Lung (tissue), 11 donors: ENCODE measurements at regions not wholly inside any gene's neighbourhood (a gene's known extent, or its start where the extent isn't known, plus 50 kb on each side); places are given as distances from the start of the nearest gene placed in this dataset.

Experiments used
- ATAC-seq: fragments of 200-7000 bp; cut with Tn5 transposase; one replicate; pipeline ENCODE4 v1.9.1; 2020; ENCODE audit warnings: moderate number of reproducible peaks; ENCODE audit not compliant: insufficient read depth, low FRiP score
- DNase-seq, 3 donors: peaks; one replicate each; pipeline ENCODE4 v3.0.0-alpha.2; 2013 to 2017
- H3K27ac ChIP-seq, 2 donors: one replicate each; pipeline ENCODE4 v1.5.1; 2013; ENCODE audit warnings: mild to moderate bottlenecking in 2 of 2, moderate library complexity in 2 of 2, control low read depth in 1 of 2, inconsistent platforms in 1 of 2, low read depth in 1 of 2, low read length in 1 of 2
- H3K27me3 ChIP-seq, 3 donors: one replicate each; pipeline ENCODE4 v1.5.1; 2013; ENCODE audit warnings: low read length in 2 of 3; ENCODE audit not compliant: control insufficient read depth in 3 of 3, insufficient read depth in 3 of 3
- H3K36me3 ChIP-seq, 4 donors: one replicate each; pipeline ENCODE4 v1.5.1; 2013; ENCODE audit warnings: low read length in 4 of 4, mild to moderate bottlenecking in 1 of 4, moderate library complexity in 1 of 4; ENCODE audit not compliant: control insufficient read depth in 4 of 4, insufficient read depth in 4 of 4
- H3K4me1 ChIP-seq, 5 donors: one replicate each; pipeline ENCODE4 v1.5.1; 2013; ENCODE audit warnings: low read length in 5 of 5, mild to moderate bottlenecking in 2 of 5, moderate library complexity in 1 of 5; ENCODE audit not compliant: control insufficient read depth in 5 of 5, insufficient read depth in 5 of 5
- H3K4me3 ChIP-seq: one replicate; pipeline ENCODE4 v1.5.1; 2013; ENCODE audit warnings: mild to moderate bottlenecking, control low read depth, moderate library complexity
- H3K9ac ChIP-seq, 2 donors: one replicate each; pipeline ENCODE4 v1.5.1; 2013; ENCODE audit warnings: low read length in 2 of 2, control low read depth in 1 of 2; ENCODE audit not compliant: insufficient read depth in 1 of 2
- H3K9me3 ChIP-seq, 4 donors: one replicate each; pipeline ENCODE4 v1.5.1; 2013; ENCODE audit warnings: low read length in 3 of 4, mild to moderate bottlenecking in 1 of 4, moderate library complexity in 1 of 4; ENCODE audit not compliant: control insufficient read depth in 4 of 4, insufficient read depth in 3 of 4
- WGBS, 2 donors: extraction: QIAGEN DNeasy Blood & Tissue Kit; methylation state at CpG; one replicate each; pipeline ENCODE4 v1.1.7; 2013; 5-methylcytosine and 5-hydroxymethylcytosine counted together
- TF ChIP-seq, protein P1 (sequence below): IDR thresholded peaks from 2 replicates; pipeline ENCODE4 v1.5.1; 2012; ENCODE audit warnings: mild to moderate bottlenecking; ENCODE audit errors: control extremely low read depth, extremely low read depth
- donor health status: control.
- donor health status: control.
- donor health status: Bipolar disorder and iron deficiency.
- donor health status: healthy.
- donor health status: DM: yes; HTN: yes; CAD: no.

DNA sequence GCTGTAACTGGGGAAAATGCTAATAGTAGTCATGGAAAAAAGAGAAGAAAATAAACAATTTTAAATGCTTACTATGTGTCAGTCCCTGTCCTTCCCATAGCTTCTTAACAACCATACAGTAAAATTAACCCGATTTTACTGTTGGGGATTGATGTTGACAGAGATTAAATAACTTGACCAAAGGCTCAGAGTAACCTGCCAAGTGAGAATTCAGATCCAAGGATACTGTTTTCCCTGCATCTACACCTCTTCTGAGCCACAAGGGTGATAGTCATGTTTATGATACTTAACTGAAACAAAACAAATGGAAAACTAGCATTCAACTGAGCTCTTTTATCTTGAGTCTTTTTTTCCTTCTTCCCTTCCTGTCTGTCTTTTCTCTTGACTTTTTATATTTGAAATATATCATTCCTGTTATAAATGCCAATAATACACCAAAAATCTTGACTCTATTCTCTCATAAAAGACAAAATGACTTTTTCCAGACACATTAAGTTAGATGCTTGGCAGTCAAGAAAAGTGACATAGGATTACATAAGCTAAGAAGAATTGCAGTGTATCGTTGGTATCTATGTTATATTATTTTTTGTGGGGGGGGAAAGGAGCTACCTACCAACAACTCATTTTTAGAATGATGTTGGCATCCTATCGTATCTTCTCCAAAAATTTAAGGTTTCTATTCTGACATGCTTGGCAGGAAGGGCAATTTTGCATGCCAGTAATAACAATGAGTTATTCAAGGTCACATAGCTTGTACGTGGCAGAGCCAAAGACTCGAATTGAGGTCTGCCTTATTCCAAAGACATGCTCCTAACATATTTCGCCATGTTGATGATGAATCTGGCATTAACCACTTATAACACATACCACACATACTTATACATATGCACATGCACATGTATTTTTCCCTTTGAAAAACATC lies 306.6 kb upstream of the KCNH8 start:
- Histone ChIP-seq H3K36me3 (no peaks in the 10 kb centered on the region), H3K9me3 (no peaks in the 10 kb centered on the region), H3K9ac (no peak overlapping the region), H3K4me3 (no peak overlapping the region), H3K27me3 (no peaks in the 10 kb centered on the region), H3K27ac (no peak overlapping the region), H3K4me1 (peaks cover 0 to 1% (median 0%) of the 10 kb centered on the region in 5 donors)
- 76 to 84% methylated on average over 6 of the region's 6 CpGs for WGBS, 2 donors
- TF ChIP-seq, protein P1, sequence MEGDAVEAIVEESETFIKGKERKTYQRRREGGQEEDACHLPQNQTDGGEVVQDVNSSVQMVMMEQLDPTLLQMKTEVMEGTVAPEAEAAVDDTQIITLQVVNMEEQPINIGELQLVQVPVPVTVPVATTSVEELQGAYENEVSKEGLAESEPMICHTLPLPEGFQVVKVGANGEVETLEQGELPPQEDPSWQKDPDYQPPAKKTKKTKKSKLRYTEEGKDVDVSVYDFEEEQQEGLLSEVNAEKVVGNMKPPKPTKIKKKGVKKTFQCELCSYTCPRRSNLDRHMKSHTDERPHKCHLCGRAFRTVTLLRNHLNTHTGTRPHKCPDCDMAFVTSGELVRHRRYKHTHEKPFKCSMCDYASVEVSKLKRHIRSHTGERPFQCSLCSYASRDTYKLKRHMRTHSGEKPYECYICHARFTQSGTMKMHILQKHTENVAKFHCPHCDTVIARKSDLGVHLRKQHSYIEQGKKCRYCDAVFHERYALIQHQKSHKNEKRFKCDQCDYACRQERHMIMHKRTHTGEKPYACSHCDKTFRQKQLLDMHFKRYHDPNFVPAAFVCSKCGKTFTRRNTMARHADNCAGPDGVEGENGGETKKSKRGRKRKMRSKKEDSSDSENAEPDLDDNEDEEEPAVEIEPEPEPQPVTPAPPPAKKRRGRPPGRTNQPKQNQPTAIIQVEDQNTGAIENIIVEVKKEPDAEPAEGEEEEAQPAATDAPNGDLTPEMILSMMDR: no peak
- ATAC-seq (no peak), DNase-seq (no peak)

DNA sequence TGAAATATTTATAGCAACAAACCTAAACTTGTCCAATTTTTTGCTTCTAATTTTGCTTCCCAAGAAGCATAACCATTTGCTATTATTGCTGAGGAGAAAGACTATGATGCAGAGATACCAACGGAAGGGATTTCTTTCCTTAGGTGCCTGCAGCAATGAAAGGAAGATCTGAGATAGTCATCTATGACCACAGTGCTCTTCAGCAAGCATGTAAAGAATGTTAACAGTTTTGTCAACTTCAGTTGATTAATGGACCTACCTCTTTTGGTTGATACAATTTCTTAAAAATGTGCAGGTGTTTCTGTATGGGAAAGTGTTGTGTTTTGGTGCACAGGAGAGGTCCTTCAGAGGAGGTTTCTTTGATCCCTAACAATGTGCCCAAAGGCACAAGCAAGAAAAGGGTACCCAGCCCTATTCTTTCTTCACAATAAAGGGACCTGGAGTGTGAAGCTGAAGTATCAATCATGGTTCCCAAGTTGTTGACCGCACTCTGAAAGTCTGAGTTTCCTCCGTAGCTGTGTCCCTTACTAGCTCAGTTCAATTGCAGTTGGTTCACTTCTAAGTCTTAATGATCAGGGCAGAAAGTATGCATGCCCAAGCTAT lies 307.7 kb upstream of the KCNH8 start:
- no peak overlapping the region for H3K9ac ChIP-seq
- TF ChIP-seq, protein P1: no peak
- H3K9me3 ChIP-seq: no peaks in the 10 kb centered on the region
- H3K4me1 ChIP-seq: peaks cover 0 to 1% (median 0%) of the 10 kb centered on the region in 5 donors
- no peaks in the 10 kb centered on the region for H3K36me3 ChIP-seq
- no peak overlapping the region for H3K27ac ChIP-seq
- DNase-seq (no peak), ATAC-seq (no peak)
- H3K27me3 ChIP-seq: no peaks in the 10 kb centered on the region
- 82 to 83% methylated on average over 3 of the region's 3 CpGs for WGBS, 2 donors
- no peak overlapping the region for H3K4me3 ChIP-seq

DNA sequence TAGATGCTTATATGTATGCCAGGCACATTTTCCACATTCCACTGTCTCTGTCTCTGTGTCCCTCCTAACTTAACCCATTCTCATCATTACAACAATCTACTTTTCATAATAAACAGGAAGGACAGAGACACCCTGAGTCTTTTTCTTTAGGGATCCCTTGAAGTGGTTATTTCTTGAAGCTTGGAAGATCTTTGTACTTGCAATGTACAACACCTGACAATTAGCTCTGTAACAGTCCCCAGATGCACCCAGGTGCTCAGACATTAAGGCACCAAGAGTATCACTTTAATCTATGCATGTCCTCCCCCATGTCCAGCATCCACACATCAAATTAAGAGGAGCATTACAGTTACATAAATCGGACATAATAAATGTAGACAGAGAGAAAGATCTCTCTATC lies 309.6 kb upstream of the KCNH8 start:
- Histone ChIP-seq H3K4me3 (no peak overlapping the region), H3K27ac (no peak overlapping the region), H3K4me1 (peaks cover 0 to 1% (median 0%) of the 10 kb centered on the region in 5 donors), H3K27me3 (no peaks in the 10 kb centered on the region), H3K36me3 (no peaks in the 10 kb centered on the region), H3K9me3 (no peaks in the 10 kb centered on the region), H3K9ac (no peak overlapping the region)
- DNase-seq (no peak), ATAC-seq (no peak)
- TF ChIP-seq, protein P1: no peak
- WGBS, 2 donors: 89 to 97% methylated on average over 1 of the region's 1 CpG
